HL-60 (cell line): ENCODE measurements at regions not wholly inside any gene's neighbourhood (a gene's known extent, or its start where the extent isn't known, plus 50 kb on each side); places are given as distances from the start of the nearest gene placed in this dataset.

Experiments used
- DNase-seq, 2 experiments: peaks; one replicate each; pipeline ENCODE4 v3.0.0-alpha.2; 2010 to 2020; ENCODE audit warnings: low read depth in 1 of 2, low spot score in 1 of 2
- H3K27ac ChIP-seq: fragments of 250-450 bp; sonication (Bioruptor Pico); replicated peaks from 2 replicates; pipeline ENCODE4 v1.5.1; 2020; ENCODE audit warnings: mild to moderate bottlenecking, moderate library complexity
- H3K27me3 ChIP-seq: fragments of 250-450 bp; sonication (Bioruptor Pico); 2 replicates; pipeline ENCODE4 v1.5.1; 2021; ENCODE audit warnings: mild to moderate bottlenecking, moderate library complexity; ENCODE audit not compliant: insufficient read depth, poor library complexity, severe bottlenecking
- H3K4me3 ChIP-seq: replicated peaks from 2 replicates; pipeline ENCODE4 v1.5.1; 2011; ENCODE audit warnings: mild to moderate bottlenecking, control low read depth, low read length; ENCODE audit not compliant: insufficient read depth
- GABPA ChIP-seq: IDR thresholded peaks from 2 replicates; pipeline ENCODE4 v1.6.1; 2012; ENCODE audit warnings: low read depth
- POLR2AphosphoS5 ChIP-seq: IDR thresholded peaks from 2 replicates; pipeline ENCODE4 v1.6.1; 2012; ENCODE audit warnings: low read depth
- REST ChIP-seq: IDR thresholded peaks from 2 replicates; pipeline ENCODE4 v1.6.1; 2012; ENCODE audit warnings: low read depth; ENCODE audit not compliant: insufficient replicate concordance
- SPI1 ChIP-seq: IDR thresholded peaks from 2 replicates; pipeline ENCODE4 v1.6.1; 2012; ENCODE audit warnings: low read depth, mild to moderate bottlenecking, borderline replicate concordance
- TF ChIP-seq, protein P1 (sequence below): IDR thresholded peaks from one replicate; pipeline ENCODE4 v1.5.1; 2011; ENCODE audit warnings: low read length, control low read depth, inconsistent platforms; ENCODE audit not compliant: insufficient read depth

DNA sequence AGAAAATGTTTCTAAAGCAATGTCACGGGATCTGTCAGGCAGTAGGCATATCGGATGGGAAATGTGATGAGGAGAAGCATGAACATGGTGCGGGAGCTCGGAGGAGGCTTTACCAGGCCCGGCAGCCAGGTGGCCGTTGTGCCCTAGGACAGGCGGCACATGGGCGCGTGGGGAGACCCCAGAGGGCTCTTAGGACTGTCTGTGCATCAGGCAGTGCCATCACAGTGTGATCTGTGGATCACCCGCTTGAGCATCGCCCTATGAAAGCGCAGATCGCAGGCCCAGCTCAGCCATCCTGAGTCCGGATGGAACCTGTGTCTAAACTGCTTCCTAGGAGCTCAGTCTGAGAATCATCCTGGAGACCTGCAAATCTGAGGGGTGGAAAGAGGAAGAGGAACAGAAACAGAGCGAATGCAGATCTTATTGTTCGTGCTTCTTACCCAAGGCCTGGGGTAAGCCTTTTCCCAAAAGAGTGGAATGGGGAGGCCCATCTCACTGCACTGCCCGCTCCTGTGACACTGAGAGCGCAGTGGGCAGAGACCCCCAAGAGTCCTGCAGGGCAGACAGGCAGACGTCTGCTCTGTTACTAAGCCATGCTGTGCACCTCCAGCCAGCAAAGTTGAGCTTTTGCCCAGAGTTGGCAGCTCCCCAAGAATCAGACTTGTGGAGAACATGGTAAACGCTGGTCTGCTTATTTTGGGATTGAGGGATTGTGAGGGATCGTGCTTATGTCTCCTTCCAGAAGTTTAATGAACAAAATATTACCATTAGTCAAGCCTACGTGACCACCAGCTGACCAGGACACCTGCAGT lies 251.0 kb downstream of the RHOU start:
- Histone ChIP-seq H3K4me3 (no peak overlapping the region), H3K27ac (peak overlapping the region; percentile 40), H3K27me3 (no peaks in the 10 kb centered on the region)
- DNase-seq: peak; percentile 53 to 64
- TF ChIP-seq SPI1: peak; percentile 90
- TF ChIP-seq REST: no peak

- Histone ChIP-seq H3K27me3 (no peaks in the 10 kb centered on the region), H3K4me3 (no peak overlapping the region), H3K27ac (no peak overlapping the region; the same call in 1 of the 2 replicates)
- no peak for DNase-seq
- TF ChIP-seq GABPA (no peak), REST (no peak), SPI1 (no peak), POLR2AphosphoS5 (no peak)
- TF ChIP-seq, protein P1, sequence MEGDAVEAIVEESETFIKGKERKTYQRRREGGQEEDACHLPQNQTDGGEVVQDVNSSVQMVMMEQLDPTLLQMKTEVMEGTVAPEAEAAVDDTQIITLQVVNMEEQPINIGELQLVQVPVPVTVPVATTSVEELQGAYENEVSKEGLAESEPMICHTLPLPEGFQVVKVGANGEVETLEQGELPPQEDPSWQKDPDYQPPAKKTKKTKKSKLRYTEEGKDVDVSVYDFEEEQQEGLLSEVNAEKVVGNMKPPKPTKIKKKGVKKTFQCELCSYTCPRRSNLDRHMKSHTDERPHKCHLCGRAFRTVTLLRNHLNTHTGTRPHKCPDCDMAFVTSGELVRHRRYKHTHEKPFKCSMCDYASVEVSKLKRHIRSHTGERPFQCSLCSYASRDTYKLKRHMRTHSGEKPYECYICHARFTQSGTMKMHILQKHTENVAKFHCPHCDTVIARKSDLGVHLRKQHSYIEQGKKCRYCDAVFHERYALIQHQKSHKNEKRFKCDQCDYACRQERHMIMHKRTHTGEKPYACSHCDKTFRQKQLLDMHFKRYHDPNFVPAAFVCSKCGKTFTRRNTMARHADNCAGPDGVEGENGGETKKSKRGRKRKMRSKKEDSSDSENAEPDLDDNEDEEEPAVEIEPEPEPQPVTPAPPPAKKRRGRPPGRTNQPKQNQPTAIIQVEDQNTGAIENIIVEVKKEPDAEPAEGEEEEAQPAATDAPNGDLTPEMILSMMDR: no peak
These were observed 252.0 kb downstream of the RHOU start for GRCh38 chr1:228987286-228987685.

GRCh38 chr1:228987736-228988506 lies 252.6 kb downstream of the RHOU start:
- no peaks in the 10 kb centered on the region for H3K27me3 ChIP-seq

More at GRCh38 chr1:228987736-228988506, 252.6 kb downstream of the RHOU start:
- TF ChIP-seq, protein P1: no peak
- TF ChIP-seq SPI1: no peak
- TF ChIP-seq POLR2AphosphoS5: no peak
- no peak for TF ChIP-seq GABPA
- no peak for TF ChIP-seq REST
- H3K4me3 ChIP-seq: no peak overlapping the region
- DNase-seq: no peak
- no peak overlapping the region; the same call in 1 of the 2 replicates for H3K27ac ChIP-seq
